NCI-H2227 (cell line): ENCODE measurements at regions not wholly inside any gene's neighbourhood (a gene's known extent, or its start where the extent isn't known, plus 50 kb on each side); places are given as distances from the start of the nearest gene placed in this dataset.
"Not testable (repeated sequence)": the region's sequence is repeated elsewhere in the genome, so short reads cannot be mapped to it uniquely, and the experiment has no call there.

Source experiments
- DNase-seq: peaks from one replicate; lab custom pipeline; 2025; ENCODE audit not compliant: unreplicated experiment; lab: John Stamatoyannopoulos, UW

GRCh38 chr4:4668355-4669210 lies 126.7 kb upstream of the STX18 start:
- DNase-seq = no peak

GRCh38 chr4:4667622-4668081 lies 125.8 kb upstream of the STX18 start:
- DNase-seq = no peak

GRCh38 chr4:4666693-4667621 lies 125.1 kb upstream of the STX18 start:
- DNase-seq = no peak

- DNase-seq = no peak
These were observed 124.3 kb upstream of the STX18 start for GRCh38 chr4:4666187-4666586.

- DNase-seq = no peak
These were observed 122.4 kb upstream of the STX18 start for GRCh38 chr4:4664234-4664633.

- DNase-seq = no peak
These were observed 121.2 kb upstream of the STX18 start for GRCh38 chr4:4663028-4663427.

GRCh38 chr4:4662230-4662629 lies 120.4 kb upstream of the STX18 start:
- no peak for DNase-seq

GRCh38 chr4:4659871-4660651 lies 118.2 kb upstream of the STX18 start:
- DNase-seq = no peak

GRCh38 chr4:4658052-4658451 lies 116.2 kb upstream of the STX18 start:
- no peak for DNase-seq

GRCh38 chr4:4656977-4657376 lies 115.1 kb upstream of the STX18 start:
- no peak for DNase-seq

GRCh38 chr4:4655901-4656300 lies 114.1 kb upstream of the STX18 start:
- DNase-seq = no peak

GRCh38 chr4:4655011-4655410 lies 113.2 kb upstream of the STX18 start:
- DNase-seq = no peak

GRCh38 chr4:4651811-4652755 lies 110.2 kb upstream of the STX18 start:
- no peak for DNase-seq

- DNase-seq = no peak
These were observed 105.2 kb upstream of the STX18 start for GRCh38 chr4:4647041-4647440.

GRCh38 chr4:4645743-4646142 lies 103.9 kb upstream of the STX18 start:
- no peak for DNase-seq

GRCh38 chr4:4644277-4644676 lies 102.4 kb upstream of the STX18 start:
- DNase-seq = not testable (repeated sequence)

GRCh38 chr4:4643743-4644142 lies 101.9 kb upstream of the STX18 start:
- DNase-seq = not testable (repeated sequence)

- DNase-seq = no peak
These were observed 101.5 kb upstream of the STX18 start for GRCh38 chr4:4643306-4643705.

- DNase-seq = no peak
These were observed 100.7 kb upstream of the STX18 start for GRCh38 chr4:4642496-4643000.
